B cell (primary cell): ENCODE measurements at regions not wholly inside any gene's neighbourhood (a gene's known extent, or its start where the extent isn't known, plus 50 kb on each side); places are given as distances from the start of the nearest gene placed in this dataset.

Experiments used
- ATAC-seq: fragments of 200-7000 bp; cut with Tn5 transposase; one replicate; pipeline ENCODE4 v1.10.0; 2021; ENCODE audit warnings: low read depth, mild to moderate bottlenecking, moderate number of reproducible peaks, moderate library complexity
- CTCF ChIA-PET: fragments of 350-600 bp; sonication (Branson Sonifier 250); formaldehyde crosslinking; loops from one replicate; lab custom pipeline; 2021; ENCODE audit warnings: antibody characterized with exemption, inconsistent platforms; lab: Charles Lee
- POLR2A ChIA-PET: fragments of 350-600 bp; sonication (Branson Sonifier 250); formaldehyde crosslinking; loops from one replicate; lab custom pipeline; 2021; ENCODE audit warnings: antibody characterized with exemption; lab: Charles Lee
- DNase-seq: peaks from one replicate; pipeline ENCODE4 v3.0.0; 2013
- H2AFZ ChIP-seq: 2 replicates; pipeline ENCODE4 v1.6.1; 2012; ENCODE audit warnings: mild to moderate bottlenecking, low read depth, low read length; ENCODE audit not compliant: insufficient read depth, poor library complexity, severe bottlenecking
- H3K27ac ChIP-seq, 2 donors: 1 replicate in 1 of 2; 2 replicates in 1 of 2; pipeline ENCODE4 v1.5.1; 2012 to 2013; ENCODE audit warnings: low read length in 2 of 2, mild to moderate bottlenecking in 2 of 2, moderate library complexity in 1 of 2
- H3K27me3 ChIP-seq, 4 experiments: fragments of 200-600 bp in 1 of 4; sonication (generic) in 1 of 4; replicated peaks in 1 of 4; 1 replicate in 2 of 4; 2 replicates in 2 of 4; pipeline versions ENCODE4 v1.6.1 to v1.7.0; 2013 to 2016; ENCODE audit warnings: low read length in 3 of 4, mild to moderate bottlenecking in 2 of 4, mixed read lengths in 1 of 4, moderate library complexity in 1 of 4; ENCODE audit not compliant: insufficient read depth in 4 of 4, control insufficient read depth in 3 of 4; ENCODE audit errors: control extremely low read depth in 1 of 4
- H3K36me3 ChIP-seq, 2 experiments: replicated peaks in 1 of 2; 1 replicate in 1 of 2; 2 replicates in 1 of 2; pipeline versions ENCODE4 v1.6.1 to v1.7.1; 2013; ENCODE audit warnings: low read length in 1 of 2; ENCODE audit not compliant: insufficient read depth in 2 of 2, control insufficient read depth in 1 of 2; ENCODE audit errors: control extremely low read depth in 1 of 2, extremely low read depth in 1 of 2
- H3K4me1 ChIP-seq, 2 donors: fragments of 200-600 bp in 1 of 2; sonication (generic) in 1 of 2; 1 replicate in 1 of 2; 2 replicates in 1 of 2; pipeline versions ENCODE4 v1.5.1 to v1.6.1; 2013 to 2017; ENCODE audit warnings: low read length in 2 of 2; ENCODE audit not compliant: control insufficient read depth in 2 of 2, insufficient read depth in 2 of 2
- H3K4me2 ChIP-seq: replicated peaks from 2 replicates; pipeline ENCODE3; 2012; ENCODE audit warnings: mild to moderate bottlenecking, low read depth, low read length; ENCODE audit not compliant: poor library complexity, severe bottlenecking
- H3K4me3 ChIP-seq, 5 experiments: fragments of 200-600 bp in 1 of 5; sonication (generic) in 1 of 5; 1 replicate in 3 of 5; 2 replicates in 2 of 5; pipeline versions ENCODE4 v1.5.1 to v1.7.0; 2011 to 2016; ENCODE audit warnings: low read length in 4 of 5, mild to moderate bottlenecking in 4 of 5, low read depth in 2 of 5, control low read depth in 1 of 5, moderate library complexity in 1 of 5; ENCODE audit not compliant: insufficient read depth in 1 of 5; ENCODE audit errors: control extremely low read depth in 1 of 5, extremely low read depth in 1 of 5
- H3K79me2 ChIP-seq: fragments of 200-600 bp; sonication (generic); one replicate; pipeline ENCODE4 v1.6.0; 2016; ENCODE audit warnings: low read length; ENCODE audit not compliant: control insufficient read depth, insufficient read depth
- H3K9ac ChIP-seq: fragments of 200-600 bp; sonication (generic); 2 replicates; pipeline ENCODE4 v1.6.1; 2017; ENCODE audit warnings: mild to moderate bottlenecking, low read length, moderate library complexity
- H3K9me3 ChIP-seq, 3 donors: one replicate each; pipeline versions ENCODE4 v1.6.1 to v1.7.1; 2013; ENCODE audit warnings: low read length in 2 of 3; ENCODE audit not compliant: control insufficient read depth in 2 of 3, insufficient read depth in 1 of 3; ENCODE audit errors: control extremely low read depth in 1 of 3
- H4K20me1 ChIP-seq: 2 replicates; pipeline ENCODE4 v1.6.0; 2012; ENCODE audit warnings: mild to moderate bottlenecking, low read length; ENCODE audit not compliant: insufficient read depth, control insufficient read depth, poor library complexity, severe bottlenecking
- H3K27ac Mint-ChIP-seq: one replicate; pipeline ENCODE4 v1.8.0; 2021; ENCODE audit warnings: mixed read lengths
- H3K27me3 Mint-ChIP-seq: one replicate; pipeline ENCODE4 v1.8.0; 2021; ENCODE audit warnings: mixed read lengths
- H3K4me1 Mint-ChIP-seq: one replicate; pipeline ENCODE4 v1.8.0; 2021; ENCODE audit warnings: mixed read lengths
- H3K4me3 Mint-ChIP-seq: one replicate; pipeline ENCODE4 v1.8.0; 2021; ENCODE audit warnings: mixed read lengths
- H3K9me3 Mint-ChIP-seq: one replicate; pipeline ENCODE4 v1.8.0; 2022; ENCODE audit warnings: mixed read lengths; ENCODE audit not compliant: insufficient read depth
- CTCF ChIP-seq: fragments of 200-600 bp; IDR thresholded peaks from one replicate; pipeline ENCODE4 v1.8.0; 2022; ENCODE audit warnings: antibody characterized with exemption, mild to moderate bottlenecking
- EZH2 ChIP-seq: IDR thresholded peaks from 2 replicates; pipeline ENCODE4 v1.6.1; 2012; ENCODE audit warnings: borderline replicate concordance, low read depth, mild to moderate bottlenecking, moderate library complexity, low read length; ENCODE audit not compliant: insufficient read depth, poor library complexity, severe bottlenecking
- WGBS: methylation state at CpG from one replicate; pipeline ENCODE4 v1.1.5; 2013; ENCODE audit warnings: missing lambda C conversion rate; ENCODE audit not compliant: insufficient coverage; 5-methylcytosine and 5-hydroxymethylcytosine counted together
- intact Hi-C: fragments of 100-400 bp; cut with micrococcal nuclease; formaldehyde crosslinking; loops from one replicate; pipeline ENCODE4 v1.10.0; 2022

GRCh38 chr2:48170281-48170680, 144.2 kb upstream of the FOXN2 start:
- no peak for ATAC-seq
- POLR2A ChIA-PET, result no interaction called here
- Histone ChIP-seq H3K4me2 (no peak overlapping the region), H3K4me3 (no peak overlapping the region), H3K4me1 (no peaks in the 10 kb centered on the region), H3K9ac (no peak overlapping the region), H2AFZ (no peak overlapping the region), H3K9me3 (peaks cover 1 to 12% (median 4%) of the 10 kb centered on the region in 3 donors), H3K36me3 (no peaks in the 10 kb centered on the region), H4K20me1 (no peaks in the 10 kb centered on the region), H3K27me3 (no peaks in the 10 kb centered on the region), H3K79me2 (no peaks in the 10 kb centered on the region), H3K27ac (no peak overlapping the region)
- Mint-ChIP-seq H3K4me1 (no peaks in the 10 kb centered on the region), H3K27me3 (peaks cover 6% of the 10 kb centered on the region), H3K27ac (no peak overlapping the region), H3K4me3 (no peak overlapping the region), H3K9me3 (peaks cover 3% of the 10 kb centered on the region)
- intact Hi-C loops, result no loop called here
- CTCF ChIA-PET, result no interaction called here
- no CpG with 5 or more reads among the region's 4 CpGs for WGBS
- DNase-seq, result no peak
- TF ChIP-seq EZH2, result no peak
- no peak for TF ChIP-seq CTCF

GRCh38 chr2:48173141-48173540, 141.3 kb upstream of the FOXN2 start:
- no peaks in the 10 kb centered on the region for H3K4me1 ChIP-seq
- ChIA-PET POLR2A (no interaction called here), CTCF (no interaction called here)
- Mint-ChIP-seq H3K27ac (no peak overlapping the region), H3K27me3 (no peaks in the 10 kb centered on the region), H3K4me1 (no peaks in the 10 kb centered on the region), H3K4me3 (no peak overlapping the region), H3K9me3 (no peaks in the 10 kb centered on the region)
- H3K27me3 ChIP-seq, result no peaks in the 10 kb centered on the region
- no peaks in the 10 kb centered on the region for H3K79me2 ChIP-seq
- TF ChIP-seq EZH2 (no peak), CTCF (no peak)
- no peaks in the 10 kb centered on the region for H3K36me3 ChIP-seq
- no peaks in the 10 kb centered on the region for H4K20me1 ChIP-seq
- peaks cover 0 to 3% (median 0%) of the 10 kb centered on the region in 3 donors for H3K9me3 ChIP-seq
- H3K4me2 ChIP-seq, result no peak overlapping the region
- no peak overlapping the region for H3K27ac ChIP-seq
- H3K9ac ChIP-seq, result no peak overlapping the region
- intact Hi-C loops, result no loop called here
- WGBS, result no CpG with 5 or more reads among the region's 3 CpGs
- DNase-seq (no peak), ATAC-seq (no peak)
- H3K4me3 ChIP-seq, result no peak overlapping the region
- H2AFZ ChIP-seq, result no peak overlapping the region
